Activated T-cell treated with anti-CD3 and anti-CD28 coated beads for 48 hours (primary cell): ENCODE measurements at regions not wholly inside any gene's neighbourhood (a gene's known extent, or its start where the extent isn't known, plus 50 kb on each side); places are given as distances from the start of the nearest gene placed in this dataset.

ENCODE experiments used
- DNase-seq: peaks from one replicate; pipeline ENCODE4 v3.0.0-alpha.2; 2020; ENCODE audit warnings: low read depth

DNA sequence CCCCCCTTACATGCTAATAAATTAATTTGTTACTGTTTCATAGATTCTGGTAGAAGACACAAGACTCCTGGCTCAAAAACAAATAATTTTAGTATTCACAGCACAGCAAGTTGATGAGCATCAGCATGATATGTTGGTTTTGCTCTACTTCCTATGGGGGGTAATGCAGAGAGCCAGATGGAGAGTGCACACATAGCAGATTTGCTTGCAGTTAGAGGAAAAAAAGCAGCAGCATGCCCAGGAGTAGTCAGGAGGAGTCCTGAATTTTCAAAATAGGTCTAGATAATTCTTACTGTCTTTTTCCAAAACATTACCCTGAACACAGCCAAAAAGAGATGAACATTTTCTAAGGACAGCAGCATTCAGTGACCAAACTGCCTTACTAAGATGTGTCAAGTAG, 261.3 kb downstream of the COX7C start:
- no peak for DNase-seq

DNA sequence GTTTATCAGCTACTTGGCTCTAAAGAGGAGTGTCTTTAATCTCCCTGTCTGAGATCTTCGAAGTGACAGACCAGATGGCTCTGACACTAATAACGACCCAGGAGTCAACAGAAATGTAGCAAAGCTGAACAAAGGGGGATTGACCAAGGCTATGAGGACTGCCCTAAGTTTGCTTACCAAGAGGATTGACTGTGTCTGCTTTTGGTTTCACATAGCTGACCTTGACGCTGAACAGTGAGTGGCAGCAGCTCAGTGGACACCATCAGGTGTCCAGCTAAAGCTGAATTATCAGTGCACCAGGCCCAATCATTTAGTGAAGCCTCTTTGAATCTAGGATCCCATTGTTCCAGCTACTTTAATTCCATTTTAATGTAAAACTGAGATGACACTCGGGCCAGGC, 262.6 kb downstream of the COX7C start:
- no peak for DNase-seq

DNA sequence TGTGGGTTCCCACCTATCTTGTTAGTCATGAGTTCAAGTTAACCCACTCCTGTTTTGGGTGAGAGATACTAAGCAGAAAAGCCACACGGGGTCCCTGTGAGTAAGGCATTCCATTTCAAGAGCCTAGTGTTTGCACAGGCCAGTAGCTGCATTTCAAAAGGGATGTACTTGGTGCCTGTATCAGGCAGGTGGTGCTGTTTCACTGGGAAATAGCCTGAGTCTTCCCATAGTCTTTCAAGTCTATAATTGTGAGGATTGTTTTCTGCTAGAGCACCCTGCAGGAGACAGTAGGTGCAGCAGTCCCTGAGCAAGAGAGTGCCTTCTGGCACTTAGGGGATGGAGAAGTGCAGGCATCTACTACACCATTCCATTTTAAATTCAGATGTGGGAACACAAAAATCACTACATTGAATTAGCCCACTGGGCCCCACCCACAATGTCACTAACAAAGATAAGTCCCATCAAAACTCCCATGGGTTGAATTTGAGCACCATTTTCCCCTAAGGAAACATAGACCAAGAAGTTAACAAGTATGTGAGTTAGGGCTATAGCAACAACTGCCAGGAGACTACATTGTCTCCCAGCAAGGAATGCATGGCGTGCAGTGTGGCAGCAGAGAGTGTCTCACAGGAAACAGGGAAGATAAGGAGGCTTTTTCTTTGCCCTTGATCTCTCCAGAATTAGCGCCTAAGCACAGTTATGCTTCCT, 263.2 kb downstream of the COX7C start:
- DNase-seq: peak; percentile 24

DNA sequence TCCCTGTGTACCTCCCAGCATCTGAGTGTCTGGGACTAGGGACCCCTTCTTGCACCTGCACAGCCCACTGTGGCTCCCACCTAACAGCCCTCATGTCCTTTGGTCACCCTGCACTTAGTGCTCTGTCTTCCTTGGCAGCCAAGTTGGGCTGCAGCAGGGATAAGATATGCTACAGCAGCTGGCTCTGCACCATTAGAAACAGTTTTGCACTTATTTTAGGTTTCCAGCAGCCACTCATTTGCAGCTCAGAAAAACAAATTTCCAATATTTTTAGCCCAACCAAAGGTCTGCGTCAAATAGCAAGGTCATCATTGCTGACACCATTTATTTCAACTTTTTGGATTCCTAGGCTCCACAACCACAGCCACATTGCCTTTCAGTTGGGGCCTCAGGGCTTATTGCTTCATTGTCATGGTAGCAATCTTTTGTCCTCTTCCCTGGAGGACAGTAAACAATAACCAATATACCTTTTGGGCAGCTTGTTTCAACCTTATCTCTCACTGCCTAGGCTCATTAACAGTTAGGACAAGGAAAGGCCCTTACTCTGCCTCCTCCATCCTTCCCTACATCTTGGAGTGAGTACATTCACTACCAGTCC, 263.9 kb downstream of the COX7C start:
- no peak for DNase-seq

DNA sequence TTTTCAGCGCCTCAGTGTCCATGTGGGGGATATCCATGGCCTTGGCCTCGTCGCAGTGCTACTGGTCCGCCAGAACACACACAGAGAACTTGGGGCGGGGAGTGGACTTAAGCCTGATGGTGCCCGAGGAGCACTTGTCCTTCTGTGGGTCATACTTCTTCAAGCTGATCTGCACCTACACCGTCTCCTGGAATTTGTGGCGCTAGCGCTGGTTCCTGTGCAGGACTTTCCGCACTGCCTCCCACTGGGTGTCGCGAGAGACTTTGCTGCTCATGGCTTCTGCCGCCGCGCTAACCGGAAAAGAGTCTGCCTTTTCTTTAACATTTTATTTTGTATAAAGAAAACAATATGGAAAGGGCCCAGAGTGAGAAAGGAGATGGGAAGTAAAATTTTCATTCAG, 266.9 kb downstream of the COX7C start:
- no peak for DNase-seq

DNA sequence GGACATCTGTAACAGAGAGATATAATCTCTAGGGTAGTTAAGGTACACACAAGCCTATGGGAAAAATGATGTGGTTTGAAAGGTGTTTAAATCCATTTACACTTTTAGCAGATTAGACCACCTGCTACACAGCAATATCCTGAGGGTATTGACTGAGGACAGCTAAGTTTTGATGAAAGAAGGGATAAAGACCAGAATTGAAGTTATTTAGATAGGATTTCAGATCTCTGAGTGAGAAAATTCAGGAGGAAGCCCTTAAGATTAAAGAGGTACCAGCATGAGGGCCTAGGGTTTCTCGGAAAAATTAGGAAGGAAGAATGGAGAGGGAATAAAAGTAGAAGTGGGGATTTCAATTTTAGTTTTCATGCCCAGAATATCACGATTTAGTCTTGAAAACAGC, 267.3 kb downstream of the COX7C start:
- no peak for DNase-seq

DNA sequence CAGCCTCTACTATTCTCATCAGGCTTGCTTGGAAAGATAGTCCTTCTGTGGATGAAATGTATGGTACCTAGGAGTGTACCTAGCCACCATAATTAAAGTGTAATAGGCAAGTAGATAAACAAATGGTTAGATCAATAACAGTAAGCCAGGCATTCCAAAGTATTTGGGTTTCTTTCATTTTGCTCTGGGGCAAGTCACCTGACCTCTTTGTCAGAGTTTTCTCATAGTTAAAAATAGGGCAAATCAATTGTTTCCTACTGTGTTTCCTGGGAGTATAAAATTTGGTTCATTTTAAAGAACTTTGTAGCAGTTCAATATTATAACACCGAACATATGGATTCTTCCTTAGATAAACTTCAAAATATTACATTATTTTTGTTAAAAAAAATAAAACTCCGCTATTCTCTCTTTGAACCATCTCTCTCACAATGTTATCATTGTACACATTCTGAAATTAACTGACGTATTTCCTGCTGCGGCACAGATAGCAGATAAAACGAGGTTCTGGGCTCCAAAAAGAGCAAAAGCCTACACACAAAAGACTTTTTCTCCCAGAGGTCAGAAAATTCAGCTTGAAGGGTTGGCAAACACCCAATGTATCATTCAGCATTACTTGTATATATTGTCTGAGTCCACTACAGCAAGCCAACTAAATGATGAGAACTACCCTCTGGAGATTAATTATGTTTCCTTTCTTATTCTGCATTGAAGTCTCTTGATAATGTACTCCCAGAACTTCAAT, 267.9 kb downstream of the COX7C start:
- no peak for DNase-seq

DNA sequence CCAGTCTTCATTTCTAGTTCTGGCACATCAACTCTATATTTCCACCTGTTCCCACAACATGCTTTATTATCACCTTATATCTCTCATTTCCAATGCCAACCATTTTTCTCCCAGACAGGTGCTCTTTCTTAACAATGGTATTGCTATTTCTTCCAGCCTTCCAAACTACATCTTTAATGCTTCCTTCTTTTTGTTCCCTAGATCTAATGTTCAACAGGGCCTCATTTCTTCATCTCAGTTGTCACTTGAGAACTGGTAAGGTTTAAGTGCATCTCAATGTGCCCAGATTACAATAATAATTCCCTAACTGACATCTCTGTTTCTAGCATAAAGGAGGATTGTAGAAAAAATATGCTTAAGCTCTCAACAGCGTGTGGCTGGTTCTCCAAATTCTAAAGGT, 272.6 kb downstream of the COX7C start:
- no peak for DNase-seq

DNA sequence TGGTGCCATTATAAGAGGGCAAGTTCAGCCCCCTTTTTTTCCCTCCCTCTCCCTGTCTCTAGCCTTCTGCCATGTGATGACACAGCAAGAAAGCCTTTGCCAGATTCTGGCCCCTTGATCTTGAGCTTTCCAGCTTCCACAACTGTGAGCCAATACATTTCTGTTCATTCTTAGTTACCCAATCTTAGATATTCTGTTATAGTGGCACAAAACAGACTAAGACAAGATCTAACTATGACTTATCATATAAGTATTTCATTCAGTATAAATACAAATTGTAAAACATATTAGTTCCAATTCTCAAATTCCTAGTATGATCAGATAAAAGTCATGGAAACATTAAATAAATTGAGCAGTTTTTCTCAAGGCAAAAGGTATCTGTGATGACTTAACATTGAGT, 276.3 kb downstream of the COX7C start:
- DNase-seq: no peak

DNA sequence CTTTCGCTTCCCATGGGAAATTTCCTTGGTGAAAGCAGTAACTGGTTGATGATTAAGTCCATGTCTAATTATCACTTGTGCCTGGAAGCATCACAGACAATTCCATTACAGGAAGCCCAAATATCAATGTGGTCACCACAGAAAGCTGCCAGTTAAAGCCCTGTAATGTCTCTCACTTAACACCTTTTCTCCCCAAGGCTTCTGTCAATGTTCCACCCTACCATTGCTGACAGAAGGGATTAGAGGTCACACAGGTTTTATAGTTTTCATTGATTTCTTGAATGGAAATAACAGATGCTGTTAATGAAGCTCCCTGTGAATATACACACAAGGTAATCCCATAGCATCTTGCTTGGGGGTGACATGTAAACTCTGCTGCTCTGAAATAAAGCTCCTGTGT, 279.2 kb downstream of the COX7C start:
- no peak for DNase-seq

DNA sequence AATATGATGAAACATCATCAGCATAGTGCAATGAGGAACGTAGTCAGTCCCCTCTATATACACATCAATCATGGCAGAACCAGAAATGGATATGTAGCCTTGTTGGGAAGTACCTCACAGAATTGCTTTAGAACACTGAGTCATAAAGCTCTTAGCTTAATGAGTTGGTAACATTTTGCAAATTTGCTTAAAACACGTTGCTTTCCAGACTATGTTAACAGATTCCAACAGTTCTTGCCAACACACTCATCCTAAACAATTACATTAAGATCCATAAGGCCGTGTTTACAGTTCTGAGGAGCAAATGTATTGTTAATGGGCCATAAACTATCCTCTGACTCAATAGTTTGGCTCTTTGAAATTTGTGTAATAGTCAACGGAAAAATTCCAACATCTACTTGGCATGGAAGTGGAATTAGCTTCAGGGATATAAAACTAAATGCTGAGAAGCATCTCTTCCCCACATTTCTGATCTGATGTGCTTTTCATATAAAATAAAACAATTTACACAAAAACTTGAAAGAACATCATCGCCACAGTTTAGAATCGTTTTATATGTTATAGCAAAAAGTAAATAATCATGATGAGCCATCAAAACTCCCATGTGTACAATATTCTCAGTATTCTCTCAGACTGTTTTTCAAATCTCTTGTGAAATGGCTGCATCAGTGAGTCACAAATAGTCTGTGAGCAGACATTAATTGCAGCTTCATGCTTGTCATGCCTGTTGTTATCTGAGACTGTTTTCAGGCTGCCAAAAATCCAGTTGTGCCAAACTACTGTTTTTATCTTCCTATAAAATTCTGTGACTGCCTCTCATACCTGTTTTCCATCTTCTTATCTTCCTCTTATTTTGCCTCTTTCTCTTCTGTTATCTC, 291.9 kb downstream of the COX7C start:
- no peak for DNase-seq

DNA sequence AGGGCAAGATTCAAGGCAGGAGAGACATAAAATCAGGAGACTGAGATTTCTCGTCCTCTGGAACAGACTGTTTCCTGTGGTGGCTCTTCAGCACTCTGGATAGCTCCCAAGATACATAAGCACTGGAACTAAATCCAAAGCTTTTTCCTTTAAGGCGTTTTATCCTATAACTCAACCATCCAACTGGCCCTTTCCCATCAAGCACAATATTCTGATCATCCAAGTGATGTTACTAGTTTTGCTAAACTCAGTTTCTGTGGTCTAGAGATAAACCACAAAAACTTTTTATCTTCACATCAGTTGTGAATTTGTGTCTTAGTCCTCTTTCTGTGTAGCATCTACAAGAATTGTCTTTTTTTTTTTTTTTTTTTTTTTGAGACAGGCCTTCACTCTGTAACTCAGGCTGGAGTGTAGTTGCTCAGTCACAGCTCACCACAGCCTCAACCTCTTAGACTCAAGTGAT, 299.4 kb downstream of the COX7C start:
- no peak for DNase-seq

DNA sequence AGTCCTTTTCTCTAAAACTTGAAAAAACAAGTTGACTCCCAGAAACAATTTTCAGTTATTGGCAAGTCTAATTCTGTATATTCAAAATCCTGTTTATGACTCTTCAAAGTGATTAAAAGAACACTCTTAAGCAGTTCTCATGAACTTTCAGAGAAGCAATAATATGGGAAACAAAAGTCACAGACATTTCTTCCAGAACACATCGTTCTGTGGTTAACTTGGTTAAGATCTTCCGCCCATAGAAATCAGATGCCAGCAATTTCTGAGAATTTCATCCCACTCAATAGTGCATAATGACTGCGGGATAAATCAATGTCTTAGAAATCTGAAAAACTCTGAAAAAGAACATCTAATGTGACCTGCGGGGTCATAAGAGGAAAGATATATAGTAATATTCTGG, 300.5 kb downstream of the COX7C start:
- DNase-seq: no peak

DNA sequence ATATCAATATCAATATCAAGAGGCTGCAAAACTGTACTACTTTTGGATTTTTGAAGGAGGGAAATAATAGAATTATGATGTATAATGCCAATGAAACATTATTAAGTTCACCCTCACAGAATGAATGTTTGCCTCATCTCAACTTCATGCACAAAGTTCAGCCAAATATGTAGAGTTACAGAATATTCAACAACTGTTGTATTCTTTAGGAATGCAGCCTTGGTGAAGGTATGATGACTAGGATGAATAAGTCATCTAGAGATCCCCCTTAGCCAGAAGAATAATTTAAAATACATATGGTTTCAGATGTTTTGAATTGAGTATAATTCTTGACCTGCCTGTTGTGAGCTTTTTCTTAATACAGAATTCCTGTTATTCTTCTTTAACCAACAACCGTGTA, 308.3 kb downstream of the COX7C start:
- DNase-seq: no peak

DNA sequence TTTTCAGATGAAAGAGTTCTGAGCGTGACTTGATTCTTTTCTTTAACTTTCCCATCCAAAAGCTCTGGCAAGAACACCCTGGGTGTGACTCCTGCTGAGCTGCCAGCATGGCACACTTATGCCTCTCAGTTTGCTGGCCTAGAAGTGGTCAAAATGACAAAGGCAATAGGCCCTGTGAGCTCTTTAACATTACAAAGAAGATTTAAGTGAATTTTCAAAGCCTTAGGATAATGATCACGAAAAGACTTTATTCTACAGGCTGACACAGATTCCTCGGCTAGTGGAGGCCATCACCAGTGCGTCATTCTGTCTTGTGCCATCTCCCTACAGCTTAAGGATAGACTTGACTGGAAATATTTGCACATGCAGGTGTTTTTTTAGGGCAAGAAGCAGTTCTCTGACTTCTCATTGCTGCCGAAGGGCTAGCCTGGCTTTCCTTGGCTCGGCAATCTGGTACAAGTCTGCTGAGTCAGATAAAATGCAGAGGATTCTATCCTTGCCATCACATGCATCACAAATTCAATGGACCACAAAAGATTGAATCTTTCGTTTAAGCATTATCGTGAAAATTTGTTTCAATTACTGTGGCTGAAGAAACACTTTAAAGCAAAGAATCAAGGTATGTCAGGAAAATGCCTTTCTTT, 311.5 kb downstream of the COX7C start:
- no peak for DNase-seq

DNA sequence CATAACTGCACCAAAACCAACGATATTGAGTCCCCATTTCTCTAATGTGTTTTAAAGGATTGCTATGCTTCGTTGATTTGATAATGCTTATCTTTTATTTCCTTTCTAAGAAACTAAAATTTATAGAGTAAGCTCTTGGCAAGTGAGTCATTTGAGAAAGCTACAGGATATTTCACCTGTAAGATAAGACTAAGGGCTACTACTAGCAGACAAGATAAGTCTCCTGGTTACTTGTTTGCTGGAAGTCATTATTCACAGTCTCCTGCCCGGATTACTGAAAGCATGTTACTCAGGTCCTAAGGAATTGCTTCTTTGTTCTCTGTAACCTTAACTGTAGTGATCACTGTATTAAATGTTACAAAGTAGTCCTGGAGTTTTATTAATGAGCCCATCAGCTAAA, 315.9 kb upstream of the RASA1 start:
- DNase-seq: no peak

DNA sequence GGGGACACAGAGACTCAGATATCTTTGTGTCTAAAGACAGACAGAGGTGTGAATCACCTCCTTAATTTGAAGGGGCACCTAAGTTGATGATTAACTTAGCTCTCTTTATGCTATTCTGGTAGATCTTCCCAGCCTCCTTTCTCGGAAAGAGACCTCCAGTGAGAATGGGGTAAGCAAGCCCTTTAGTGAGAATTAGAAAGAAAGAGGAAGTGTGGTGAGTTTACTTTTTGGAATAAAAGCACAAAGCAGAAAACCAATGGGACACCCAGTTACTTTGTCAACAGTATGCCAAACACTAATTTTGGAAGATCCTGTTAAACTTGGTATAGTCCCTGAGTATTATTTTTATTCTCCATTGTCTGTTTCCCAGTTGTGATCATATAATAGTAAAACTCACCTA, 302.8 kb upstream of the RASA1 start:
- DNase-seq: no peak

DNA sequence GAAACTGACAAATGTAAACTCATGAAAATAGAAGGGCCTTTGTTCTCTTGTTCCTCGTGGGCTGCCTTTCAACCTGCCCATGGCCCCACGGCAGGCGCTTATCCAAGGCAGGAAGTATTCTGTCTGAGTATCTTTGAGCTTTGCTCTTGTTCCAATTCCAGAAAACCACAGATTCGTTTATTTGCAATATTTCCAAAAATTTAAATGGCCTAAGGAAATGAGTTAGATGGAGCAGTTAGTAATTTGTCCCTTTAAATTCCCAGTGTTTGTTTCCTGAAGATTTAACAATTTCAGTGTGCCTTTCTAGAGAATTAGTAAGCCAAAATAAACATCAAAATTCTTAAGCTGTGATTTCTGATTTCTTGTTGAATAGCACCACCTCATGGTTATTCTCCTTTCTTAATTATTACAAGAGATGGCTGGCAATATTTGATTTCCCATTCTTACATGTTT, 299.4 kb upstream of the RASA1 start:
- no peak for DNase-seq

DNA sequence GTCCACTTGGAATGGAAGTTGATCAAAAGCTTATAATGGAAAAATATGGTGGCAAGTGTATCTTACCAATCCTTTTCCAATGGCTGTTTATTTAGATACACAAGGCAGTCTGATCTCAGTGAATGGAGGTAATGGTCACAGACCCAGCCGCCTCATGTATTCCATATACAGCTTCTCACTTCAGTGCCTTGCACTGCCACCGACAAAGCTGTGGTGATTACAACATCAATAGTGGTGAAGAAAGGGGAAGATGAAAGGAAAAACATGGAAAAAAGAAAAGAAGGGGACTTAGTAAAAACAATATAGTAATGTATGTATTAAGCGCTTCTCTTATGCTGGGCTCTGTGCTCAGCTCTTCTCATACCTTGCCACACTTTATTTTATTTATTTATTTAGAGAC, 297.3 kb upstream of the RASA1 start:
- no peak for DNase-seq

DNA sequence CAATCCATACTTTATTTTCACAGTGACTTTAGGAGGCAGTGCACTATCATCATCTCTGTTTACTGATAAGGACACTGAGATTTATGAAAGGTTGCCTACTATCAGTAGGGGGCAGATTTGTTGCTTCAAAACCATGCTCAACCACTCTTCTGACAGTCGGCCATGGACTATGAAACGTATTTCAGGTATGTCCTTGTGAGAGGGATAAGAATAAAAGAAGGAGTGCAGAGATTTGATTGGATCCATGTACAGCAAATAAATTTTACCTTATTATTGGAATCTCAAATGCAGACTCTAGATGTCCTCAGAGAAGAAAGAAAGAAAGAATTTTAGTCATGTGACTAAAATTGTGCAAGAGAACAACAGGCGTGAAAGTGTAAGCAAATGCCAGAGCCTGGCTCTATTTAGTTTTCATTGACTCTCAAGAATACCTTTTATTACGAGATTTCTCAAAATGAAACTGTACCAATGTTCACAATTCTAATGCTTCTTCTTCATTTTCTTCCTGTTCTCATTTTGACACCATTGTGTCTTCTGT, 296.6 kb upstream of the RASA1 start:
- no peak for DNase-seq

DNA sequence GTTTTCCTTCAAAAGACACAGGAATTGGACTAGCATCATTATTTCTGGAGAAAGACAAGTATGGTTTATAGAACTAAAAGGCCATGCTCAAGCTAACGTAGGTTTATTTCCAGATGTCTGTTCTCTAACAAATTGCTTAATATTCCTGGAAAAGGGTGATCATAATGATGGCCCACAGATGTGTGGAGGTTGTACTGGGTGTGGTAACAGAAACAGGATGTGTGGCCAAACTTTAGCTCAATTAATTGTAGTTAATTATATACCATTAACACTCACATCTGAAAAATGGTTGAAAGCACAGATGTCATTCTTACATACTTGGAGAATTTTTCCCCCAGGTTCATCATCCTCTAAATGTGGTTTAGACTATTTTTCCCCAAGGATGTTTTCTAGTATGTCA, 292.7 kb upstream of the RASA1 start:
- DNase-seq: no peak

DNA sequence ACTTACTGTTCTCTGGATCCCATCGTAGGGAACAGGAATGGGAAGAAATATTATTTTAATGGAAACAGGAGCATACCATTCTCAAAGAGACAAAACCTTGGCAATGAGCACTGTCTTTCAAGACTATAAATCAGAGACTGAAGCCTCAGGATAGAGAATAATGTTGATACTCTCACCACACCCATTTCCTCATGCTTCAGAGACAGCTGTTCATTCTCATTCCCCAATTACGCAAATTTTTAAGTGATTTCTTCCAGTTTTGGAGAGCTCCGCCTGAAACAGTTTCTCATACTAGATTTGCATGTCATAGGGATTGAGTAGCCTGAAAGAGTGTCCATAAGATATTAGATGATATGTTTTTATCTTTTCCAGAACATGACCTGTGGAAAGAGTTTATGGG, 290.5 kb upstream of the RASA1 start:
- DNase-seq: no peak
